Tibial artery (tissue), 4 donors: ENCODE measurements at regions not wholly inside any gene's neighbourhood (a gene's known extent, or its start where the extent isn't known, plus 50 kb on each side); places are given as distances from the start of the nearest gene placed in this dataset.

Experiments used
- DNase-seq, 2 donors: peaks; one replicate each; pipeline ENCODE4 v3.0.0-alpha.2; 2019
- H3K27ac ChIP-seq, 2 donors: fragments of 200-600 bp; sonication (generic) in 1 of 2; 1 replicate in 1 of 2; 2 replicates in 1 of 2; pipeline ENCODE4 v1.5.1; 2018 to 2019; ENCODE audit warnings: mild to moderate bottlenecking in 1 of 2
- H3K27me3 ChIP-seq, 2 donors: fragments of 200-600 bp; sonication (generic) in 1 of 2; one replicate each; pipeline versions ENCODE4 v1.5.1 to v1.6.0; 2016 to 2019
- H3K36me3 ChIP-seq, 3 donors: fragments of 200-600 bp; sonication (generic) in 2 of 3; one replicate each; pipeline ENCODE4 v1.5.1; 2016 to 2019; ENCODE audit warnings: mild to moderate bottlenecking in 2 of 3
- H3K4me1 ChIP-seq, 4 donors: fragments of 200-600 bp; sonication (generic) in 2 of 4; 1 replicate in 3 of 4; 2 replicates in 1 of 4; pipeline ENCODE4 v1.5.1; 2016 to 2019
- H3K4me3 ChIP-seq, 2 donors: fragments of 200-600 bp; sonication (generic) in 1 of 2; 1 replicate in 1 of 2; 2 replicates in 1 of 2; pipeline ENCODE4 v1.5.1; 2018 to 2019; ENCODE audit warnings: mild to moderate bottlenecking in 2 of 2
- H3K9me3 ChIP-seq, 3 donors: fragments of 200-600 bp; sonication (generic) in 1 of 3; one replicate each; pipeline ENCODE4 v1.5.1; 2016 to 2019
- CTCF ChIP-seq, 2 experiments: fragments of 200-600 bp in 1 of 2; fragments of 450-650 bp in 1 of 2; IDR thresholded peaks; one replicate each; pipeline ENCODE4 v1.5.1; 2017 to 2019; ENCODE audit warnings: antibody characterized with exemption in 2 of 2, mild to moderate bottlenecking in 1 of 2, moderate library complexity in 1 of 2
- intact Hi-C: fragments of 100-400 bp; cut with DNase I; formaldehyde crosslinking; loops from one replicate; pipeline ENCODE4 v1.15.0; 2023; ENCODE audit warnings: low total_unique reads

DNA sequence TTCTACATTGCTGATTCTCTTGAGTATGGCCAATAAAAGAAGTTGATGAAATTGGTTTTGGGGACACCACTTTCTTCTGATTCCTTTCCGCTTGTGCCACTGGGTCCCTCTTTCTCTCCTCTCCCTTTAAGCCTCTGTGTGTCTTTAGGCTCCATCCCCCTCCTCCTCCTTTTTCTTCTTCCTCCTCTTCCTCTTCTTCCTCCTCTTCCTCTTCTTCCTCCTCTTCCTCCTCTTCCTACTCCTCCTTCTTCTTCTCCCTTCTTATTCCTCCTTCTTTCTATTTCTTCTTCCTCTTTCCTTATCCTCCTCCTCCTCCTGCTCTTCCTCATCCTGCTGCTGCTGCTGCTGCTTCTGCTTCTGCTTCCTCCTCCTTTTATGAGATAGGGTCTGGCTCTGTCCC, 93.7 kb downstream of the CHD9NB start:
- Histone ChIP-seq H3K4me1 (no peaks in the 10 kb centered on the region), H3K27ac (no peak overlapping the region), H3K27me3 (no peaks in the 10 kb centered on the region), H3K4me3 (no peak overlapping the region), H3K9me3 (no peaks in the 10 kb centered on the region), H3K36me3 (no peaks in the 10 kb centered on the region)
- no peak for DNase-seq
- intact Hi-C loops = no loop called here
- no peak for TF ChIP-seq CTCF (IDR thresholded peaks at IDR 0.05)

GRCh38 chr16:52957199-52957598, 95.5 kb downstream of the CHD9NB start:
- no peak for TF ChIP-seq CTCF (IDR thresholded peaks at IDR 0.05)
- H3K4me1 ChIP-seq = no peaks in the 10 kb centered on the region
- no peaks in the 10 kb centered on the region for H3K9me3 ChIP-seq
- no peaks in the 10 kb centered on the region for H3K27me3 ChIP-seq
- no peaks in the 10 kb centered on the region for H3K36me3 ChIP-seq
- intact Hi-C loops = no loop called here
- no peak for DNase-seq
- no peak overlapping the region for H3K4me3 ChIP-seq
- no peak overlapping the region for H3K27ac ChIP-seq

- no peak for TF ChIP-seq CTCF (IDR thresholded peaks at IDR 0.05)
Observed at GRCh38 chr16:52956044-52956443, 96.7 kb downstream of the CHD9NB start.

GRCh38 chr16:52953215-52953614, 99.5 kb downstream of the CHD9NB start:
- Histone ChIP-seq H3K27ac (no peak overlapping the region), H3K4me1 (no peaks in the 10 kb centered on the region), H3K4me3 (no peak overlapping the region), H3K27me3 (no peaks in the 10 kb centered on the region), H3K9me3 (no peaks in the 10 kb centered on the region), H3K36me3 (no peaks in the 10 kb centered on the region)
- intact Hi-C loops = no loop called here
- DNase-seq = no peak
- no peak for TF ChIP-seq CTCF (IDR thresholded peaks at IDR 0.05)

More at GRCh38 chr16:52956044-52956443, 96.7 kb downstream of the CHD9NB start:
- no peak overlapping the region for H3K4me3 ChIP-seq
- no peaks in the 10 kb centered on the region for H3K27me3 ChIP-seq
- no peaks in the 10 kb centered on the region for H3K36me3 ChIP-seq
- intact Hi-C loops = no loop called here
- no peaks in the 10 kb centered on the region for H3K9me3 ChIP-seq
- DNase-seq = no peak
- no peaks in the 10 kb centered on the region for H3K4me1 ChIP-seq
- H3K27ac ChIP-seq = no peak overlapping the region

GRCh38 chr16:52948946-52949345, 103.8 kb downstream of the CHD9NB start:
- Histone ChIP-seq H3K4me3 (no peak overlapping the region), H3K4me1 (no peaks in the 10 kb centered on the region), H3K27me3 (no peaks in the 10 kb centered on the region), H3K9me3 (no peaks in the 10 kb centered on the region), H3K36me3 (no peaks in the 10 kb centered on the region), H3K27ac (no peak overlapping the region)
- DNase-seq = no peak
- TF ChIP-seq CTCF (IDR thresholded peaks at IDR 0.05) = no peak
- intact Hi-C loops = no loop called here

DNA sequence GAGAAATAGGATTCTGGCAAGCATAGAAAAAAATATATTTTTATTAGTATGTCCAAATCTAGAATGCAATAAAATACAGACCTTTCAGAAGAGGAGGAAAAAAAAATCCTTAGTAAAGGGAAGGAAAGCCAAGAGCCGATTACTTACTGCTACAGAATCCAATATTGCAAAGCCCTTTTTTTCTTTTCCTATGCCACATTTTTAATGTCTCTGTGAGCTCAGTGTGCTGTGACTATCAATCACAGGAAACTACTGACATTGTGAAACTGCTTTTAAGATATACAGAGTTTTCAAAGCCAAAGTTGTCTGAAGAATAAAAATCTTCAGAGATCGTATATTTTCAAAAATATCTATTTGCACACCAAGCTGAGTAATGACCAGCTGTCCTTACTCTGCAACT, 120.4 kb downstream of the CHD9NB start:
- Histone ChIP-seq H3K27me3 (no peaks in the 10 kb centered on the region), H3K4me1 (no peaks in the 10 kb centered on the region), H3K27ac (no peak overlapping the region), H3K9me3 (peaks cover 0 to 5% (median 2%) of the 10 kb centered on the region in 3 donors), H3K36me3 (no peaks in the 10 kb centered on the region), H3K4me3 (no peak overlapping the region)
- intact Hi-C loops = no loop called here
- no peak for TF ChIP-seq CTCF (IDR thresholded peaks at IDR 0.05)
- no peak for DNase-seq
